Fibroblast of pulmonary artery (primary cell): ENCODE measurements at regions not wholly inside any gene's neighbourhood (a gene's known extent, or its start where the extent isn't known, plus 50 kb on each side); places are given as distances from the start of the nearest gene placed in this dataset.

Experiments
- DNase-seq: peaks from one replicate; pipeline ENCODE4 v3.0.0-alpha.2; 2010; ENCODE audit warnings: low read depth
- H3K4me3 ChIP-seq: replicated peaks from 2 replicates; pipeline ENCODE4 v1.5.1; 2011; ENCODE audit warnings: low read depth, mild to moderate bottlenecking, control low read depth, low read length, moderate library complexity
- CTCF ChIP-seq: IDR thresholded peaks from 2 replicates; pipeline ENCODE4 v1.5.1; 2011; ENCODE audit warnings: mild to moderate bottlenecking, control low read depth, low read length, inconsistent platforms; ENCODE audit errors: missing control alignments

DNA sequence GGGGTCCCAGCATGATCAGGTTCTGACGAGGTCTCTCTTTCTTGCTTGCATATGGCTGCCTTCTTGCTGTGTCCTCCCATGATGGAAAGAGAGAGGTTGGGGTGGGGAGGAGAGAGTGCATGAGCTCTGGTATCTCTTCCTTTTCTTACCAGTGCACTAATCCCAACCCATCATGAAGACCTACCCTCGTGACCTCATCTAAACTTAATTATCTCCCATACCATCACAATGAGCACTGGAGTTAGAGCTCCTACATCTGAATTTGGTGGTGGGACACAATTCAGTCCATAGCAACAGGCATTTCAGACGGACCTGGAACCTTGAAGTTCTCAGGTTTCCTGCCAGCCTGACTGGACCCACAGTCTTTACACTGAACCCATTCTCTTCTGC, 125.2 kb upstream of the ZNF648 start:
- DNase-seq: no peak
- no peak for TF ChIP-seq CTCF
- no peak overlapping the region for H3K4me3 ChIP-seq

GRCh38 chr1:182185842-182186756, 124.6 kb upstream of the ZNF648 start:
- TF ChIP-seq CTCF: no peak
- H3K4me3 ChIP-seq: no peak overlapping the region
- DNase-seq: no peak

DNA sequence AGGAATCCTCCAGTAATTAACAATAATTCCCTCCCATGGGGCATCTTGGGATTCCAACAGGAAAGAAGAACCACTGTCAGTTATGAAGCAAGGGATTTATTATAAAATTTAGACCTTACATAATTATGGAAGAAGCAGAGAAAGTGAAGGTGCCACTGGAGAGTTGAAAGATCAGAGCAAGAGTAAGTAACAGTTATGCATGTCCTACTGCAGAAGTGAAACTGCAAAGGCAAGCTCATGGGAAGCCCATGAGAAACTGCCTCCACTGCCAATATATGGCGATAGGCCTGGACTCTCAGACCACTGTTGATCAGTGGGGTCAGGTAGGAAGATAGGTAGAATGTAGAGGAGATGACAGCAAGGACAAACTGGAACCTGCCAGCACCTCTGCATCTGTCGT, 123.6 kb upstream of the ZNF648 start:
- H3K4me3 ChIP-seq: no peak overlapping the region
- DNase-seq: no peak
- no peak for TF ChIP-seq CTCF

DNA sequence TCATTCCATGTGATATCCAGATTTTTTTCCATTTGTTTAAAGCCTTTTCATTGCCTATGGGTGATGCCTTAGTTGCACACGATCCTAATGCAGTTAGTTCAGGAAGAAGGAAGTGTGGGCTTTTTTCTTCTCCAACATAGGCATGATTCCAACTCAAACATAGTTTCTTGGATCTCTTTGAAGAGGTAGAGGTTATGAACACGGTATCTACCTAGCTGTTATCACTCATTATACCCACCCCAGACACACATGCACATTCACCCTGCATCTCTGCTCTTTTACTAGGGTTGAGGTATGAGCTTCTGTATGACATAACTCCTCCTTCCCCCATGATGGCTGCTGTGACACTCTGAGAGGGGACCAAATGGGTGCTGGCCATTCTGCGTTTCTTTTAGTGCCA, 122.1 kb upstream of the ZNF648 start:
- no peak for TF ChIP-seq CTCF
- no peak overlapping the region for H3K4me3 ChIP-seq
- no peak for DNase-seq

GRCh38 chr1:182182311-182182710, 120.8 kb upstream of the ZNF648 start:
- no peak for TF ChIP-seq CTCF
- no peak for DNase-seq
- no peak overlapping the region for H3K4me3 ChIP-seq

DNA sequence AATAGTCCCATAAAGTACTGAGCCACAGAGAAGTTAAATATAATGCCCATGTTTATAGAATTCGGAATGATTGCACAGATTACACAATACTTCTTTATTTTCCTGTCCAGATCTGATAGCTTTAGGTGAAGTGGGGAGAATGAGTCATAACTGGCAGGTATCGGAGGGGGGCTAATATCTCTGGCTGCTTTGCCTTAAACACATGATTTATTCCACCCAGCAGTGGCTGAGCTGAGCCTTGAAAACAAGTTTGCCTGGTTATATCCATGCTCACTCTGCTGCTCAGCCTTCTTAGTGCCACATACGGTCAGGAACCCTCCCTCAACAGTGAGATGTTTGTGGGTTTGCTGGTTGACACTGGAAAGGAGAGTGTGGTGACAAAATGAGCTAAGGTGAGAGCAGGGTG, 119.7 kb upstream of the ZNF648 start:
- DNase-seq: no peak
- no peak for TF ChIP-seq CTCF
- no peak overlapping the region for H3K4me3 ChIP-seq
